ENCODE measurements at regions not wholly inside any gene's neighbourhood (a gene's known extent, or its start where the extent isn't known, plus 50 kb on each side); places are given as distances from the start of the nearest gene placed in this dataset.

DNA sequence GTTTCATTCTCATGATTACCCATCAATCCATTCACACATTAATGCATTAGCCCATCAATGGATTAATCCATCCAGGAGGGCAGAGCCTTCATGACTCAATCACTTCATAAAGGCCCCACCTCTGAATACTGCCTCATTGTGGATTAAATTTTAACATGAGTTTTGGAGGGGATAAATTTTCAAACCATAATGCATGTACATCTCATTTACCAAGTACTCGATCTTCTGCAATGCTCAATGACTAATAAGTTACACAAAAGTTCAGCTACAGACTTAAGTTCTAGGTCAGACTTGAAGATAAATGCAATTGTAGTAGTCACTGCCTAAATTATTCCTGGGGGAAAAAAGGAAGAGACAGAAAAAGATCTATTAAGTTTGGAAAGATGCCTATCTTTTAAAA lies 120.0 kb upstream of the OSR1 start:
- no peak for DNase-seq

DNA sequence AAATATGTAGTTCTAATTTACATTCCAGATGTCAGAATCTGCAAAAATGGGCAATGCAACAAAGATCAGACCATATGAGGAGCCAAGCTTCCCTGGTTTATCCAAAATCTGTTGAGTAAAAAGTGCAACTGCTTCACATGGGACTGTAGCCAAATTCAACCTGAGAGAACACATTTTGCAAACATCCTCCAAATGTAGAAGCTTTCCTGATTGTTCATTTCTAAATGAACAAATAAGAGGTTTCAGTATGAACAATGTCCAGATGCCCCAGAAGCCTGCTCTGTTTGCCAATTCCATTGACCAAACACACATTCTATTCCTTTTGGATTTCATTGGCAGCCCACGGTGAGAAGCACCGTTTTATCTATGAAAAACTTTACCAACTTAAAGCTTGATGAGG lies 117.9 kb upstream of the OSR1 start:
- DNase-seq: no peak

DNA sequence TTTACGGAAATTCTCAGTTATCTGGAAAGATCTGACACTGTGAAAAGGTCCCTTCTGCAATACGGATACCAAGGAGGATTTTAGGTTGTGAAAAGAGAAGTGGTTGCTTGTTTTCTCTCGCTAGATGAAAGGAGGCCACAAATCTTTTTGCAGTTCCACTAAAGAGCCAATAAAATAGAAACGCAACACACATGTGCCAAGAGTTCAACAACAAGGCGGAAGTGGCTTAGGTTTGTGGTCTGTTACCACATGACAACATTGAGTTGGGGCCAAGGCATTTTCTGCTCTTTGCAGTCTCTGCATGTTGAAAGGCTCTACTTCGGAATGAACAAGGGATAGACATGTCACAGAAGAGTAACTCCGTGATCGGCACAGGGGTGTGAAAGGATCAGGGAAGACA lies 115.7 kb upstream of the OSR1 start:
- no peak for DNase-seq

DNA sequence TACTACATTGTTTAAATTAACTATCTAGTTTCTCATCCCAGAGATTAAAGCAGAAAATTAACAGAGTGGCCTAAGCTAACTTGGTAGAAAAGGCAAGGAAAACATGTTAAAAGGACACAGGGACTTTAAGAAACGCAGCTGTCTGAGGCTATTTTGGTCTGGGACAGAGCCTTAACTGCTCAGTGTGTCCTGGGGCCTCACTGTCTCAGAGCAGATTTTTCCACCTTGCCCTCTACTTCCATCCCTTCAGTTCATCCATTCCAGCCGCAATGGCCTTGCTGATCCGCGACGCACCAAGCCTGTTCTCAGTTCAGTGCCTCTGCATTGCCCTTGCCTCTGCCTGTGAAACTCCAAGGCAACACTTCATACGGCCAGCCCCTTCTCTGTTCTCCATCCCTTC lies 114.9 kb upstream of the OSR1 start:
- DNase-seq: no peak

DNA sequence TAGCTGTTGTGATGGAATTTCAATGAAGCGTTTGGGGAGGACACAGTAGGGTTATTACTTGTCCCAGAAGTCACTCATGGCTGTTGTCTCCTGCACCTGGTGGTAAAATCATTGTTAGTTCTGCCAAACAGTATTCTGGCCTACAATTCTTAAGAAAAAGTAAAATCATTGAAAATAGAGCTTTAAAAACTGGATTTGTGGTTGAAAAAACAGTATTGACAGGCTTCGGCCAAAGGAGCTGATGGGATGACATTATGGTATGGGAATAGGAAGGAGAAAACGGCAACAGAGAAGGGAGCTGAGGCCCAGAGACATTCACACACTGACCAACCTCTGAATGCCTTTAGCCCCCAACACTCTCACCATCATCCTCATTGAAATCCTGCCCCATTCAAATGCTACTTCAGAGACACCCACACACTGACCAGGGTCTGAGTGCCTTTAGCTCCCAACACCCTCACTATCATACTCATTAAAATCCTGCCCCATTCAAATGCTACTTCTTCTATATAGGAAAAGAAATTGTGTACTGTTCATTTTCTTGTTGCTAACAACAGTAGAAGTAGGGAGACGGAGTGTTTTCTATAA lies 114.1 kb upstream of the OSR1 start:
- no peak for DNase-seq

DNA sequence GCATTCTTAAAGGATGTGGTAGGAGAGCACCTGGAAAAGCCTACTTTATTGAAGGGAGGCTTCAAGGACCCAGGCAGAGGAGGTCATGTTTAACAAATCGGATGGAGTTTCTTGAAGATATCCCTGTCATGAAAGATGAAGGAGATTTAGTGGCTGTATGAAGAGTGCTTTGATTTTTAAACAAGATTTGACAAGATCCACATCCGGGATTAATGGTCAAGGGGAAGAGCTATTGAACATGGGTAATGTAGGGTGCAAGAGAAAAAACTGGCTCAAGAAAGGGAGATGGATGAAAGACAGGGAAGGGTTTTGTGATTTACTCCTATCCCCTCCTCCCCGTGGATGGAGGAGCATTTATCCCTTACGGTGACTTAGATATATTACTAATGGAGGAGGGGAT lies 113.1 kb upstream of the OSR1 start:
- DNase-seq: no peak

DNA sequence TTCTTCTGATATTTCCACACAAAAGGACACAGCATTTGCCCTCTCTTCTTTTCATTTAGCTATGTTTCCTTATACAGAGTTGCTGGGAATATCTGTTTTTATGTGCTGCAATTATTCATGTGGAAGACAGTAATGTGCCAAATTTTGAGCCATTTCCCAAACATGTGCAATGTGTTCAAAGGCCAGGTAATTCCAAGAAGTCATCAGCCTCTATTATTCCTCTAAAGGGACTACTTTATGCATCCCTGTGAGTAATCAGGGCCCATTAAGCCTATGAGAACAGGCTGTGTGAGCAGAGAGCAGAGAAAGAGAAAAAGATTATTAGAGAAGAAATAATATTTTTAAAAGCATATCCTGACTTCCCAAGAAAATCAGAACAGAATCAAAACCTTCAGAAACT lies 107.6 kb upstream of the OSR1 start:
- DNase-seq: no peak

DNA sequence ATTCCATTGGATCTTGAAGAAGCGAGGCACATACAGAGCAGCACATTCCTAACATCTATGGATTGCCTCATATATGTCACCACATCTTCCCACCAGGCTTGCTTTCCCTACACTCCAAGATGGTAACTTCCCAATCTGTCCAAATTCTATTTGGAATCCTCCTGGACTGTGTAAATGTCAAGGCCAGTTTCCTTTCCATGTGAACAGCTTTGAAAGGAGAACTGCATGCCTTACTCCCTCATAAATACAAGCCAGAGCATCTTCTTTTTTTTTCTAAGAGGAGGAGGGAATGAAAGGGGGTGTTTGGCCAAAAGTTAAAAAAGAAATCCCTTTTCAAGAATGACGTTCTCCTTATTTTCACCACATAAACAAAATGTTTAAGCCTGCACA lies 103.8 kb upstream of the OSR1 start:
- DNase-seq: no peak

DNA sequence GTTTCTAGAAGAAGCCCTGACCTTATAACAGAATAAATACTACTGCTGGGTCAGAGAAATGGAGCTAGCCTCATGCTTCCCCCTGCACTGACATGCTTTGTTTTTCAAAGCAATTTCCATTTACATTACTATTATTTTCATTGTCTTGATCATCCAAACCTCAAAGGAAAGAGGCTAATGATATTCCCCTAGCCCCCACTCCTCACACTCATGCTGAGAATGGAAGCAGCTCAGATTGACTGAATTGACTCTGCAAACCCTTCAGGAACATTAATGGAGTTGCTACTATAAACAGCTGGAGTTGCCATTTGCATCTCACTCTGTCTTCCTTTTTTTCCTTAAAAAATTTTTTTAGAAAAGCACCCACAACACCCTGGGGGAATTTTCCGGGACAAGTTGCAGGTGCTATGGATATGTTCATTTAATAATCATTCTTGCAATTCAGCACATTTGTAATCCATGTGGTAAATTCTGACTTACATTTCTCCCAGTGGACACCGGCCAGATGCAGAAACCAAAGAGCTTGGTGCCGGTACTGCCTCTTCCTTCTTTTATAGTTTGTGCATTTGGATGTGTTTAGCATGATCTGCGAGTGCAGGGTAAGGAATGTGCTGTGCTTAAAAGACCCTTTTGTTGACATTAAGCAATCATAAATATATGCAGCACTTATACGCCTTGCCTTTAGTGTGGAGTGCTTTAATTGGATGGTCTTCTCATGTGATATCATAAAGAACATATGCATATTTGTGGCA lies 103.3 kb upstream of the OSR1 start:
- DNase-seq: no peak

DNA sequence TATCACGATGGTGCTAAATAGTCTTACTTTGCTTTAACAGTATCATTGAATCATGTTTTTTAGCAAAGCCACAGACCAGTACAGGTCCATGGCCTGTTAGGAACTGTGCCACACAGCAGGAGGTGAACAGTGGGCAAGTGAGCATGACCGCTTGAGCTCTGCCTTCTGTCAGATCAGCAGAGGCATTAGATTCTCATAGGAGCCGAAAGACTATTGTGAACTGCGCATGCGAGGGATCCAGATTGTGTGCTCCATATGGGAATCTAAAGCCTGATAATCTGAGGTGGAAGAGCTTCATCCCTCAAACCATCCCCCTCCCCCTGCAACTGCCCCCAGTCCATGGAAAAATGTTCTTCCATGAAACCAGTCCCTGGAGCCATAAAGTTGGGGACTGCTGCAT lies 102.3 kb upstream of the OSR1 start:
- no peak for DNase-seq

DNA sequence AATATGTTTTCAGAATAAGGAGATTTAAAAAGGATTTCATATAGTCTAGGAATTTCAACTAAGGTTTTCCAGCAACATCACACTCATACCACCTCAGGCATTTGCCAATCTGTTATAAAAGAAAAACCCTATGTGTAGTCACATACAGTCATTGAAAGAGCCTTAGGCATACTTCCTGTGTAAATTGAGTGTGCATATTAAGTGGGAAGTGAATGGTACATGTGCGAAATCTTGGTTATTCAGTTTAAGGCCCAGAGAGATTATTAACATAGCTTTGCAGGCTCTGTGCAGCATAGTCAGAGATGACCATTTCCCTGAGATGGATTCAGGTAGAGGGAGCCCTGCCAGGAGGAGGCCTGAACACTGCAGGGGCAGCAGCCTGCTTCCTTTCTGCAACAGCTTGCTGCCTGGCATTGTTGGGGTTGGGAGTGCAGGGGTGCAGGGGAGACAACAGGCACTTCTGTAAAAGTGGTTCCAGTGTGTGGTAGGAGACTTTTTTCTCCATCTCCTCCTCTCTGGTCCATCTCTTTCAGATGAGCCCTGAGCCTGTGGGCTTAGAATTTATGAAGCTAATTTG lies 100.1 kb upstream of the OSR1 start:
- no peak for DNase-seq

DNA sequence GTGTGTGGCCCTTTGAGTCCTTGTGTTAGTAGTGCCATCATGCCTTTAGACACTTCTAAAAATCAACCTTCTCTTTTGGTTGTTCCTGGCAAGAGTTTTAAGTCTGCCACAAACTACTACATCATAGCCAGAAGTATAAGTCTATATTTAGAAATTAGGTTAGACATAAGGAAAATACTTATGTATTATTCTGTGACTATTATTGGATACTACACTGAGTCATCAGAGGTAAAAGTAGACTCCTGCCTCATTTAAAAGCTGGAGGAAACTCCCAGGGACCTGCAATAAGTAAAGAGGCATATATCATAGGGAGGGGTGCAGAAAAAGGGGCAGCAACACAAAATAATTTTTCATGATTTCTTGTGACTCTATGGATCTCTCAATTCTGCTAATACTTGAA lies 99.4 kb upstream of the OSR1 start:
- DNase-seq: no peak

DNA sequence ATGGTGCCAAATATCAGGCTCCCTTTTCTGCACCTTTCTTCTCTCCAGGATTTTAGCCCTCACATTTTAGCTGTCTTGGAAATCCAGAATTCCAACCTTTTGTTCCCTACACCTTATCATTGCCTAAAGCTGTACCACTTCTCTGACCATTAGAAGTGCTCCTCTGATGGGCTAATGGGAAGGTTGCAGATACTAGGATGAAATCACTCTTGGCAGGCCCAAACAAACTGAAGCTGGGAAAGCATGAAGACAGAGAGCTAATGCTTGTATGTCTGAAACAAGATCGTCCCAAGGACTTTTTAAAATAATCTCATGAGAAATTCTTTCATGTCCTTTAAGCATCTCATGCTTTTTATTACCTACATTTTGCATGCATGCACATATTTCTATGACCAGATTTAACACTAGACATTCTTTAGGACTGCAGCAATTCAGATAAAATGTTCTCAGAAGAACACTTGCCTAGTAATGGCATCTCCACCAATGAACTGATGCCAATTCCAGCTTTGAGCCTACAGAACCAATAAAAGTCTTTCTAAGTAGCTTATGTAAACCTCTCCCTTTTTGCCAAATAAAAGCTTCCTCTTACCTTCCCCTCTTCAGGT lies 98.4 kb upstream of the OSR1 start:
- no peak for DNase-seq

DNA sequence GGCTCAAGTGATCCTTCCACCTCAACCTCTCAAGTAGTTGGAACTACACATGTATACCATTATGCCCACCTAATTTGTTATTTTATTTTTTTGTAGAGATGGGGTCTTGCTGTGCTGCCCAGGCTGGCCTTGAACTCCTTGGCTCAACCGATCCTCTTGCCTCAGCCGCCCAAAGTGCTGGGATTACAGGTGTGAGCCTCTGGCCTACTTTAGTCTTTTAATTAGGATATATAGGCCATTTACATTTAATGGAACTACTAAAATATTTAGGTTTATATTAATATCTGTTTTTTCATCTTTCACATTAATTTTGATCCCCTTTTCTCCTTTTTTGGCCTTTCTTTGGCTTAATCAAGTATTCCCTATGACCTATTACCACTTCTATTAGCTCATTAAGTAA lies 95.7 kb upstream of the OSR1 start:
- no peak for DNase-seq

DNA sequence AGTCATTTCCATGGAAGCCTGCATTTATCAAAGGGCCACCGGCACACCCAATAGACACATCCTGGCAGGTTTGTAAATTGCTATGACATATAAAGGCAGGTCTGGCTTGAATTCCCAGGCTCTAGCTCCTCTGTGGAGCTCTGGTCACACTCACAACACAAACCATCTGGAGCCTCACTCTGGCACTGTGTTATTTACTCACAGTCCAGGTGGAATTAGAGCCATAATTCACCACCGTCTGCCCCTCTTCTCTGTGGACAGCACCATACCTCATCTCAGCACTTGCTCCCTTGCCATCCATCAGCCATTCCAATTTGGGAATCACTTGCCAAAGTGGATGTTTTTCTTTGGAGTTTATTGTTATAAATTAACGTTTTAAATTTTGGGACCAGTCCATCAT lies 84.3 kb upstream of the OSR1 start:
- DNase-seq: peak in 1 of 3 experiments; percentile 37

DNA sequence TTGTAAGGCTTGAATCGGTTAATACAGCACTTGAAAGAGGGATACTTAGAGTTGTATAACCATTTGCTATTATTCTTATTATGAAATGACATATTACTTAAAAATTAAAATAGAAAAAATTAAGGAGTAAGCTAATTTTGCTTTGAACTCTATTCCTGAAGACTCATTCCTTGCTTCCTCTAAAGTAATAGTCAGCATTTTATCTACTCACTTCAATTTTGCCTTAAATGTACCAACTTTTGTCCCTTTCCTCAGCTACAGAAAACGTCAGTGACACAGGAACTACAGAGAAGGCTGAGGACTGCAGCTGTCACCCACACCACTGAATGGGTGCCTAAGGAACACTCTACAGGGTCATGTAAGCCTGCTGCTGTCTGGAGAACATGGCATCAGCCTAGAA lies 80.7 kb upstream of the OSR1 start:
- DNase-seq: no peak

DNA sequence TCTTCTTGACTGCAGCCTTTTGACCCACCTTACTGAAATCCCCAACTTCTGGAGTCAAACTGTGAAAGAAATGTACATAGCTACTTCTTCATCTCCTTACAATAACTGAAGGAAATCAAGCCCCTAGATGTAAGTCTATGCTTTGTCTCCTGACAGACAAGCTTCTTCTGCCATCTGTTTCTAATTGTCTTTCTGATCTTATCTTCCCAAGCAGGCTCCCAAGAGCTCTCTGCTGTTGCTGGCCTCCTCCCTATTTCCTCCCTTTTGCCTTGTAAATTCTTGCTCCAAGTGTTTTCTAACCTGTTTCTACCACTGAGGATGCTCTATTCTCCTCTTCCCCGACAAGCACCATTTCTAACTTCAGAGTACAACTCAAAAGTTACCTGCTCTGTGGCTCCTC lies 77.4 kb upstream of the OSR1 start:
- DNase-seq: no peak

DNA sequence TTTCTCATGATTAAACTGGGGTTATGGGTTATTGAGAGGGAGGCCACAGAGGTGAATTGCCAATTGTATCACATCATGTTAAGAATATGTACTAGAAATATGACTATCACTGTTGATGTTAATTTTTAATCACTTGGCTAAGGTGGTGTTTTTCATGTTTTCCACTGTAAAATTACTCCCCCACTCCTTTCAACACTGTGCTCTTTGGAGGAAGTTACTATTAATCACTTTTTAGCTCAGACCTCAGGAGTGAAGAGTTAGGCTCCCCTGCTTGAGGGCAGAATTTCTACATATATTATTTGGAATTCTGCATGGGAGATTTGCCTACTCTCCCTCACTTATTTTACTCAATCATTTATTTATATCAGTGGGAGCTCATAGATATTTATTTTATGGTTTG lies 76.0 kb upstream of the OSR1 start:
- no peak for DNase-seq

DNA sequence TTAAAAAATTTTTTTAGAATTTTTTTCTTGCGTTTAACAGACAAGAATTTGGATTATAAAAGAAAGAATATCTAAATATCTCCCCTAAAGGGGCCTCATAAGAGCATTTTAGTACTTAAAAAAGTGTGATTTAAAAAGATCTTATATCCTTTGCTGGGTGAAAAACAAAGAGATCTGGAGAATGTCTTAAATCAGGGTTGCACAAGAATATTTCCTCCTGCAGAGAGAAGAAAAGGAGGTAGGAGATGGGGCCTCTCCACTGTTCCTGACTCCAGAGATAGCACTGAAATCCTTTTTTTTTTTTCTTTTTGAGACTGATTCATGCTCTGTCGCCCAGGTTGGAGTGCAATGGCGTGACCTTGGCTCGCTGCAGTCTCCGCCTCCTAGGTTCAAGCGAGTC lies 68.5 kb upstream of the OSR1 start:
- no peak for DNase-seq

DNA sequence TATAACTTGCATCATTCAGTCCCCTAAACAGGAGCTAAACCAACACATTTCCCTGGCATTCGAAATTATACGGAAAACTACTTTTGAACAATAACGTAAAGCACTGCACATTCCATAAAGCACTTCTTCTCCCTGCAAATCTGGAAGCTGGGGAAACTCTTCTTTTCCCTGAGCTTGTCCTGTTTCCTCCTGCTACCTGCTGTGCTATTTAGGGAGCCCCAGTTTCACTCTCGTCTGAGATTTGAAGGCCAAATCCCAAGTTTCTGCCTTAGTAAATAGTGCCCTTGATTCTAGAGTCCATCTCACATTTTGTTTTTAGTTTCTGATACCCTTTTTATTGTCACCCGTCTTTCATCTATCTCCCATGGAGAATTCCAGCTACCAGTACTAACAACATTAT lies 67.7 kb upstream of the OSR1 start:
- no peak for DNase-seq

DNA sequence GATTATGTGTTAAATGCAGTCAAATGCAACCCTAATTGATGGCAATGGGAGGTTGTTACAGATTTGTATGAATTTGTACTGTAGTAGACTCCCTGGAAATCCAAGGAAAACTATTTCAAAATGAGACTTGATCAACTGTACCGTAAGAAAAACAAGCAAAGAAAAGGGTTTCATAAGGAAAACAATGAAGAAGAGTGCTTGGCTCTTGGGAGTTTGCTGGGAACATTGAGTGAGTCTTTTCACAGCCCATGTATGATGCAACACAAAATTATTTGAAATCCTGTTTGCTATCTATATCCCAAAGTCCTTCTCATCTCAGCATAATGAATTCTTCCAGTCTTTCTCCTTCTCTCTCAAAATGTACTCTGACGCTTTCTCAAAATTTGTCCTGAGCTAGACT lies 67.0 kb upstream of the OSR1 start:
- DNase-seq: peak in 1 of 3 experiments; percentile 47

DNA sequence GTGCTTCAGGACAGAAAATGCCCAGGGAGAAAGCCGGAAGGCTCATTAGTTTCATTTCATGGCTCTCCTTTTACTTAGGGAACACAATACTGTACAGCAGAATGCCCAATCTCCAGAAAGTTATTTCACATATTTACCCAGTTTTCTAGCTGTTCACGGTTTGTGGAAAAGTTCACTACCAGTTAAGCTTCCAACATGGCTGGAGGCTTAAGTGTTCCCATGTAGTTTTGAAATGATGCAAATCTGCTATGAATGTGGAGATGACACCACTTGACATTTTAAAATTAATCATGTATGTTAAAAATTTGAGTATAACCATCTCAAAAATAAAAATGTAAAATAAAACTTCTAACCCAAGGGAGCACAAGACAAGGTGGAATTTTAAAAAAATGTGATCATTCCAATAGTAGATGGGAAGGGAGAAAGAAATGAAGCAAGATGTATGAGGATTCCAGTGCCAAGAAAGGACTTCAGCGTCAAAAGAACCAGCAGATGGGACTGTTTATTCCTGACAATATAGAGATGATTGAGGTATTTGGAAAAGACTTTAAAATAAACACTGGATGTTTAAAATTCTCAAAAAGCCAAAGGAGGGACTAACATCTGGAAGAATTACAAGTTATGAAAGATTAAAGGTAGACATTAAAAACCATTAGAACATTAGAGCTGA lies 60.9 kb upstream of the OSR1 start:
- no peak for DNase-seq

DNA sequence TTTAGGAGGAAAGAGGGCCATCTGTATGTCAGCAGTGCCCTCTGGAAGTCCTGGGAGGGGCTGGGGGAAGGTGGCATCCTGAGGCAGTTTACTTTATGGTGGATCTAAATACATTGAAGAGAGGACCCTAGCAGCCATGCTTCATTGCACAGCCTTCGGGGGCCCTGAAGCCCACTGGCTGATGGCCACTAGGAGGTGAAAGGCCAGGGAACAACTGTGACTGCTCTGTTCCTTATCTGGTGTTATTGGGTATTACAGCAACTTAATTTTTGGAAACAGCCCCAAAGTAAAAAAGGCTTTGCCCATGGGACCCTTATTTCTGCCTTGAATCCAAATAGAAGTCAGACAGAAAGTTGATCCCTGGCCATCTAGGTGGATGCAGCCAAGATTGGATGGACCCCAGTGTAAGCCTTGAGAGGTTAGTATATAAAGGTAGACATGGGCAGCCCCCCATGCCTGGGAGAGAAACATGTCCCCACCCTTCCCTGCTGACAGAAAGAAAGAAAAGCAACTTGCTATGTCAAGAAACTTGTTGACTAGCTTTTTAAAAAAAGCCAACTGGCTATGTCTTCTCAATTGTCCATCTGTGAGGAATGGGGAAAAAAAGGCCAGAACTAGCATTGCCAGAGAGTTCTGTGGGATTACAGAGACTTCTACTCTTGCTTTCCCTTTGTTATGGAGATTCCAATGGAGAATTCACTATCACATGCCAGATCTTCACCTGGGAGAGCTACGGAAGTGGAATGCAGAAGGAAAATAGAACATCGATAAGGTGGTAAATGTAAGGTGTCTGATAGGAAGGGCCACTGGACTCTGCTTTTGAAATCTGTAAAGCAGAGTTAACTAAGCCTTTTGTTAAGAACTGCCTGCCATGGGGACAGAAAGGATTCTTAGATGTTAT lies 58.6 kb upstream of the OSR1 start:
- no peak for DNase-seq
